Natural killer cell treated with Interleukin-12 subunit alpha and Interleukin-12 subunit beta and Interleukin-15 and Interleukin-18, amount 100 ng/mL, for 72 hours (primary cell): ENCODE measurements at regions not wholly inside any gene's neighbourhood (a gene's known extent, or its start where the extent isn't known, plus 50 kb on each side); places are given as distances from the start of the nearest gene placed in this dataset.

Experiments
- ATAC-seq, 2 donors: fragments of 150-1000 bp; cut with Tn5 transposase in 1 of 2; sonication (Bioruptor Pico), chemical (Tn5 transposase) in 1 of 2; 2 replicates each; pipeline ENCODE4 v1.10.0; 2021
- DNase-seq: peaks from one replicate; pipeline ENCODE4 v3.0.0; 2022; ENCODE audit warnings: low spot score
- H3K27ac Mint-ChIP-seq, 2 donors: 1 replicate in 1 of 2; 2 replicates in 1 of 2; pipeline ENCODE4 v1.8.0; 2022; ENCODE audit warnings: mixed read lengths in 2 of 2, mild to moderate bottlenecking in 1 of 2, moderate library complexity in 1 of 2
- H3K27me3 Mint-ChIP-seq, 2 donors: 1 replicate in 1 of 2; 2 replicates in 1 of 2; pipeline ENCODE4 v1.8.0; 2022; ENCODE audit warnings: mixed read lengths in 2 of 2
- H3K36me3 Mint-ChIP-seq: one replicate; pipeline ENCODE4 v1.8.0; 2022; ENCODE audit warnings: mixed read lengths
- H3K4me1 Mint-ChIP-seq, 2 donors: 1 replicate in 1 of 2; 2 replicates in 1 of 2; pipeline ENCODE4 v1.8.0; 2022; ENCODE audit warnings: low read depth in 2 of 2, mixed read lengths in 2 of 2, mild to moderate bottlenecking in 1 of 2
- H3K4me3 Mint-ChIP-seq: one replicate; pipeline ENCODE4 v1.8.0; 2022; ENCODE audit warnings: mixed read lengths
- H3K9me3 Mint-ChIP-seq: 2 replicates; pipeline ENCODE4 v1.8.0; 2022; ENCODE audit warnings: mixed read lengths

GRCh38 chr21:35925497-35925896 is 134.8 kb downstream of the SETD4 start:
- Mint-ChIP-seq H3K36me3 (no peaks in the 10 kb centered on the region), H3K27ac (peak overlapping the region in 1 of 2 donors; percentile 10), H3K9me3 (no peaks in the 10 kb centered on the region), H3K4me3 (no peak overlapping the region), H3K27me3 (peaks cover 25 to 50% of the 10 kb centered on the region in 2 donors), H3K4me1 (no peaks in the 10 kb centered on the region)
- ATAC-seq = peak in 1 of 2 donors; percentile 31
- DNase-seq = no peak

- Mint-ChIP-seq H3K4me3 (no peak overlapping the region), H3K9me3 (no peaks in the 10 kb centered on the region), H3K36me3 (no peaks in the 10 kb centered on the region), H3K4me1 (no peaks in the 10 kb centered on the region), H3K27me3 (peaks cover 23 to 57% of the 10 kb centered on the region in 2 donors), H3K27ac (peak overlapping the region in 1 of 2 donors; percentile 10)
- ATAC-seq = peak; percentile 64 to 77
- no peak for DNase-seq
Measured at GRCh38 chr21:35924714-35925301, 135.5 kb downstream of the SETD4 start.

DNA sequence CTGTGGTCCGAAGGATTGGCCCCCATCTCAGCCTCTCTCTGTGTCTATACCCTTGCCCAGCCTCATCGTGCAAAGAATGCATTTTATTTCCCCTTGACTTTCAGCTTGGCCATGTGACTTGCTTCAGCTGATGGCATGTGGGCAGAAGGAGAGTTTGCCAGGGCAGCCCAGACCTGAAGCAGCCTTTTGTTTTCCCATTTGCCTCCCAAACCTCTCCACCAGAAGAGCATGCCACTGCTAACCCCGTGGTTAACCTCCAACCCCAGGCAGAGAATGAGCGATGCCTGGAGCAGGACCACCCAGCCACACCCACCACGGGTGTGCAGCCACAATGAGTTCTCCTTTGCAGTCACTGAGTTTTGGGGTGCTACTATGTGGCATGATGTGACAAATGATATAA is 136.4 kb downstream of the SETD4 start:
- Mint-ChIP-seq H3K36me3 (no peaks in the 10 kb centered on the region), H3K9me3 (no peaks in the 10 kb centered on the region), H3K4me1 (no peaks in the 10 kb centered on the region), H3K4me3 (no peak overlapping the region), H3K27ac (no peak overlapping the region), H3K27me3 (peaks cover 23 to 58% of the 10 kb centered on the region in 2 donors)
- DNase-seq = no peak
- ATAC-seq = peak in 1 of 2 donors; percentile 36

DNA sequence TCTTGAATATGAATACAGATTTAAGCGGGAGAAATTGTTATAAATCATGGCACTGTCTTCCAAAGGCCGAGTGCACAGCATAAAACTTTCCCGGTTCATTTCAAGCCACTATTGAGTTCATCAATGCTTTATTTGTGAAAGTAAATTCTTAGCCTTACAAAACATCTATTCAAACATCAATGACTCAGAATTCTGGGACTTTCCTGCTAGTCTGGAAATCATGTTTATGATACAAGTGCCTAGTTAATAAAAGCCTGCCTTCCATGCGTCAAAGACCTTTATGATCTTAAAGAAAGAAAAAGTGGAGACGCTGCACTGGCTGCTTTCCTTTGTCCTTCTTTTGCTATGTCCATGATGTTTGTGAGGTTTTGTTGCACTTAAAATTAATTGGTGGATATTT is 137.7 kb downstream of the SETD4 start:
- ATAC-seq = no peak
- no peak for DNase-seq
- Mint-ChIP-seq H3K27ac (no peak overlapping the region), H3K4me3 (no peak overlapping the region), H3K36me3 (no peaks in the 10 kb centered on the region), H3K27me3 (peaks cover 24 to 56% of the 10 kb centered on the region in 2 donors), H3K4me1 (no peaks in the 10 kb centered on the region), H3K9me3 (no peaks in the 10 kb centered on the region)

- H3K36me3 Mint-ChIP-seq = no peaks in the 10 kb centered on the region
- ATAC-seq (no peak), DNase-seq (no peak)
- H3K4me1 Mint-ChIP-seq = no peaks in the 10 kb centered on the region
- peaks cover 24 to 53% of the 10 kb centered on the region in 2 donors for H3K27me3 Mint-ChIP-seq
- H3K27ac Mint-ChIP-seq = no peak overlapping the region
- no peak overlapping the region for H3K4me3 Mint-ChIP-seq
- H3K9me3 Mint-ChIP-seq = no peaks in the 10 kb centered on the region
Measured at GRCh38 chr21:35921471-35921870, 138.9 kb downstream of the SETD4 start.

DNA sequence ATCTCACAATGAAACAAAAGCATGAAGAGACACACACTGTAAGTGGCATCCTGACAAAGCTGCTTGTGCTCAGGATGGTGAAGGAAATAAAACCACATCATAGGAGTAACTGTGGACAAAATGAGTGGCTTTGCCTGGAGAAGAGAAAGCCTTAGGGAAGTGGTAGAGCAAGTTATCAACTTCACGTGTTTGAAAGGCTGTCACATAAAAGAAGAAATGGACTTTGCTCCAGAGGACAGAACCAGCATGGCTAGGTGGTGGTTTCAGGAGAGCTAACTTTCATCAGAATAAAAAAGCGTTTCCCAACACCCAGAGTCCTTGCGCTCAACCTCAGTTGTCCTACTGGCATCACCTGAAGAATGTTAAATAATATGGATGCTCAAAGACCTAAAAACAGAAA is 139.9 kb downstream of the SETD4 start:
- Mint-ChIP-seq H3K9me3 (no peaks in the 10 kb centered on the region), H3K27me3 (peaks cover 21 to 55% of the 10 kb centered on the region in 2 donors), H3K36me3 (peaks cover 3% of the 10 kb centered on the region), H3K4me3 (no peak overlapping the region), H3K27ac (no peak overlapping the region), H3K4me1 (no peaks in the 10 kb centered on the region)
- DNase-seq = no peak
- ATAC-seq = no peak

DNA sequence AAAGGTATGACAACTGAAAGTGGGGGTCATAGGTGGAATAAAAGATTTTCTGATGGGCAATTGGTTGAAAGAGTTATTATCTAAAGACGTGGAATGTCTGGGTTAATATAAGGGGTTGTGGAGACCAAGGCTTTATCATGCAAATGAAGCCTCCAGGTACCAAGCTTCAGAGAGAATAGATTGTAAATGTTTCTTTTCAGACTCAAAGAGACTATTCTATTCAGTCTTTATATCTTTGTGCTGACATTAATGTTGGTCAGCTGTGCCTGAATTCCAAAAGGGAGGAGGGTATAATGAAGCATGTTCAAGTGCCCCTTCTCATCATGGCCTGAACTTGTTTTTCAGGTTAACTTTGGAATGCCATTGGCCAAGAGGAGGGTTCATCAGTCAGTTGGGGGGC is 145.3 kb downstream of the SETD4 start:
- peaks cover 27 to 63% of the 10 kb centered on the region in 2 donors for H3K27me3 Mint-ChIP-seq
- H3K36me3 Mint-ChIP-seq = peaks cover 5% of the 10 kb centered on the region
- H3K4me1 Mint-ChIP-seq = no peaks in the 10 kb centered on the region
- DNase-seq = no peak
- H3K9me3 Mint-ChIP-seq = no peaks in the 10 kb centered on the region
- no peak overlapping the region for H3K27ac Mint-ChIP-seq
- H3K4me3 Mint-ChIP-seq = no peak overlapping the region
- ATAC-seq = no peak

GRCh38 chr21:35911412-35912191 is 148.7 kb downstream of the SETD4 start:
- no peak for DNase-seq
- no peak overlapping the region for H3K27ac Mint-ChIP-seq
- H3K4me3 Mint-ChIP-seq = no peak overlapping the region
- no peak for ATAC-seq
- H3K27me3 Mint-ChIP-seq = peaks cover 25 to 51% of the 10 kb centered on the region in 2 donors
- no peaks in the 10 kb centered on the region for H3K9me3 Mint-ChIP-seq
- H3K36me3 Mint-ChIP-seq = peaks cover 5% of the 10 kb centered on the region
- H3K4me1 Mint-ChIP-seq = no peaks in the 10 kb centered on the region

GRCh38 chr21:35909456-35910223 is 150.7 kb downstream of the SETD4 start:
- H3K4me3 Mint-ChIP-seq = no peak overlapping the region
- ATAC-seq (no peak), DNase-seq (no peak)

GRCh38 chr21:35908311-35909078 is 151.8 kb downstream of the SETD4 start:
- no peaks in the 10 kb centered on the region for H3K4me1 Mint-ChIP-seq
- ATAC-seq (no peak), DNase-seq (no peak)
- H3K27me3 Mint-ChIP-seq = peaks cover 39 to 45% of the 10 kb centered on the region in 2 donors
- no peaks in the 10 kb centered on the region for H3K36me3 Mint-ChIP-seq
- H3K27ac Mint-ChIP-seq = no peak overlapping the region
- H3K9me3 Mint-ChIP-seq = no peaks in the 10 kb centered on the region
- H3K4me3 Mint-ChIP-seq = no peak overlapping the region

More at GRCh38 chr21:35909456-35910223, 150.7 kb downstream of the SETD4 start:
- no peaks in the 10 kb centered on the region for H3K4me1 Mint-ChIP-seq
- H3K36me3 Mint-ChIP-seq = no peaks in the 10 kb centered on the region
- H3K27me3 Mint-ChIP-seq = peaks cover 31 to 44% of the 10 kb centered on the region in 2 donors
- no peak overlapping the region for H3K27ac Mint-ChIP-seq
- no peaks in the 10 kb centered on the region for H3K9me3 Mint-ChIP-seq

DNA sequence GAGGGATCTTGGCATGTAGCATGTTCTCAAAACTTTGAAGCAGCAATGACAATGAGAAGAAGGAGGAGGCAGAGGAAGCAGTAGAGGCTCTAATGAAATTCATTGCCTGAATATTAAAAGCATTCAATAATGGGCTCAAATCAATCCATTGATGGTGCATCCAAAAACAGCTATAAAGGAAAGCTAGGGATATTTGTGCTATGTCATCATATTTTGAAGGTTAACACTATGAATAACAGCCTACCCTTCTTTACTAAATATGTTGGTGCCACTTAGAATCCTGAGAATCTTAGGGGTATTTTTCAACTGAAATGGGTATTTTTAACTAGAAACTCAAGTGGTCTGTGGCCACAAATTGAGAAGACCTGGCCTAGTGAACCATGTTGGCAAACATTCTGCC is 153.7 kb downstream of the SETD4 start:
- H3K4me1 Mint-ChIP-seq = no peaks in the 10 kb centered on the region

DNA sequence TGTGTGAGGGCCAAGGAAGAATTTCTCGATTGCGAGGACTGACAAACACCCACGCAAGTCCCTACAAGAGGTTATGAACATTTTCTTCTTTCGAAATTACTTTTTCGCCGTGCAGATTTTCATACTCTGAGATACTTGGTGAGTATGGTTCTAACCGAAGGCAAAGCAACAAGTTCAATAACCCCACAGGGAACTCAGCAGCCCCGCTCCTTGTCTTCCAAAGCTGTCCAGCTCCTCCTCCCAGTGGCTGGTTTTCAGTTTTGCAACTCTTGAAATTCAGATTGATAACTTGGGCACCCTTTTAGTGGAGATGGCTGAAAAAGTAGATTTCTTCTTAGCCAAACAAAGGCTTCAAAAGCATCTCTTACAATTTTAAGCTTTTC is 154.4 kb downstream of the SETD4 start:
- Mint-ChIP-seq H3K9me3 (no peaks in the 10 kb centered on the region), H3K4me3 (no peak overlapping the region), H3K4me1 (no peaks in the 10 kb centered on the region), H3K27ac (no peak overlapping the region), H3K27me3 (peaks cover 30 to 37% of the 10 kb centered on the region in 2 donors), H3K36me3 (no peaks in the 10 kb centered on the region)
- DNase-seq (no peak), ATAC-seq (no peak)

More for the DNA sequence above, 153.7 kb downstream of the SETD4 start:
- no peak for ATAC-seq
- H3K27me3 Mint-ChIP-seq = peaks cover 30 to 36% of the 10 kb centered on the region in 2 donors
- no peak for DNase-seq
- H3K36me3 Mint-ChIP-seq = no peaks in the 10 kb centered on the region
- H3K4me3 Mint-ChIP-seq = no peak overlapping the region
- no peak overlapping the region for H3K27ac Mint-ChIP-seq
- H3K9me3 Mint-ChIP-seq = no peaks in the 10 kb centered on the region

- H3K27ac Mint-ChIP-seq = no peak overlapping the region
- H3K27me3 Mint-ChIP-seq = peaks cover 26 to 31% of the 10 kb centered on the region in 2 donors
- no peaks in the 10 kb centered on the region for H3K36me3 Mint-ChIP-seq
- no peak for ATAC-seq
- no peak overlapping the region for H3K4me3 Mint-ChIP-seq
- no peak for DNase-seq
- H3K4me1 Mint-ChIP-seq = no peaks in the 10 kb centered on the region
- no peaks in the 10 kb centered on the region for H3K9me3 Mint-ChIP-seq
Measured at GRCh38 chr21:35905096-35905962, 155.0 kb downstream of the SETD4 start.
